ENCODE measurements at regions not wholly inside any gene's neighbourhood (a gene's known extent, or its start where the extent isn't known, plus 50 kb on each side); places are given as distances from the start of the nearest gene placed in this dataset.

DNA sequence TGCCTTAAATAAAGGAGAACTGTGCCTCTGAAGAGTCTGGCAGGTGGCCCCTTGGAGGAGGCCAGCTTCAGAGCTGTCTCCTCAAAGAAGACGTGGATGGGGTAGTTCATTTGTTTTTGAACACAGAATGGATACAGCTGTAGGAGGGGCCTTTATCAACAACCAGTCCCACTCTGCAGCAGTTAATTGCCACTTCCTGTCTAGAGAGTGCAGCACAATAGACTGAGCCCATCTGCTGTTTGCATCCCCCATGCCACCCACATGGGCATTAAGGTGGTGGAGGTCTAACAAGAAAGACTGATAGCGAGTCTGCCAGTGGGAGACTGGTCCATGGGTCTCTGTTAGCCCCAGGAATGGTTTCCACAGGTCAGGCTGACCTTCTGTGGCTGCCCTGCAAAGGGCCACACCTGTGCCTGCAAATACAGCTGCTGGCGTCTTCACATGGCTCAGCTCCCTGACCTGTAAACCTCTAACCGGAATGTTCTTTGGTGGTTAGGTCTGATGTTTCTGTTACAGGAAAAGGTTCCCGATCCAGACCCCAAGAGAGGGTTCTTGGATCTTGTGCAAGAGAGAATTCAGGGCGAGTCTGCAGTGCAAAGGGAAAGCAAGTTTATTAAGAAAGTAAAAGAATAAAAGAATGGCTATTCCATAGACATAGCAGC is 153.3 kb upstream of the ITGA6 start:
- Mint-ChIP-seq H3K27me3 (ENCODE audit: insufficient read depth, low read depth) (peaks cover 5% of the 10 kb centered on the region), H3K27ac (no peak overlapping the region), H3K4me1 (peaks cover 19% of the 10 kb centered on the region), H3K4me3 (no peak overlapping the region), H3K9me3 (peaks cover 21% of the 10 kb centered on the region), H3K36me3 (no peaks in the 10 kb centered on the region)
- H3K27me3 ChIP-seq: no peaks in the 10 kb centered on the region
- H3K9me3 ChIP-seq (ENCODE audit: low read depth): no peaks in the 10 kb centered on the region
- no peak overlapping the region for H3K4me3 ChIP-seq
- H4K20me1 ChIP-seq (ENCODE audit: low read depth): no peaks in the 10 kb centered on the region
- peaks cover 28% of the 10 kb centered on the region for H3K4me1 ChIP-seq
- H3K79me2 ChIP-seq (ENCODE audit: low read depth): no peaks in the 10 kb centered on the region
- no peak overlapping the region for H3K27ac ChIP-seq
- TF ChIP-seq, protein P1, sequence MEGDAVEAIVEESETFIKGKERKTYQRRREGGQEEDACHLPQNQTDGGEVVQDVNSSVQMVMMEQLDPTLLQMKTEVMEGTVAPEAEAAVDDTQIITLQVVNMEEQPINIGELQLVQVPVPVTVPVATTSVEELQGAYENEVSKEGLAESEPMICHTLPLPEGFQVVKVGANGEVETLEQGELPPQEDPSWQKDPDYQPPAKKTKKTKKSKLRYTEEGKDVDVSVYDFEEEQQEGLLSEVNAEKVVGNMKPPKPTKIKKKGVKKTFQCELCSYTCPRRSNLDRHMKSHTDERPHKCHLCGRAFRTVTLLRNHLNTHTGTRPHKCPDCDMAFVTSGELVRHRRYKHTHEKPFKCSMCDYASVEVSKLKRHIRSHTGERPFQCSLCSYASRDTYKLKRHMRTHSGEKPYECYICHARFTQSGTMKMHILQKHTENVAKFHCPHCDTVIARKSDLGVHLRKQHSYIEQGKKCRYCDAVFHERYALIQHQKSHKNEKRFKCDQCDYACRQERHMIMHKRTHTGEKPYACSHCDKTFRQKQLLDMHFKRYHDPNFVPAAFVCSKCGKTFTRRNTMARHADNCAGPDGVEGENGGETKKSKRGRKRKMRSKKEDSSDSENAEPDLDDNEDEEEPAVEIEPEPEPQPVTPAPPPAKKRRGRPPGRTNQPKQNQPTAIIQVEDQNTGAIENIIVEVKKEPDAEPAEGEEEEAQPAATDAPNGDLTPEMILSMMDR (IDR thresholded peaks at IDR 0.05): no peak
- TF ChIP-seq EZH2 (IDR thresholded peaks at IDR 0.05) (no peak), EZH2phosphoT487 (IDR thresholded peaks at IDR 0.05) (no peak)
- DNase-seq (ENCODE audit: low spot score): no peak
- H3K4me2 ChIP-seq: no peak overlapping the region
- no peaks in the 10 kb centered on the region for H3K36me3 ChIP-seq
- no peak overlapping the region for H3K9ac ChIP-seq
- H3F3A ChIP-seq (ENCODE audit: low read depth): no peaks in the 10 kb centered on the region
- no peak overlapping the region for H2AFZ ChIP-seq (replicated peaks)

DNA sequence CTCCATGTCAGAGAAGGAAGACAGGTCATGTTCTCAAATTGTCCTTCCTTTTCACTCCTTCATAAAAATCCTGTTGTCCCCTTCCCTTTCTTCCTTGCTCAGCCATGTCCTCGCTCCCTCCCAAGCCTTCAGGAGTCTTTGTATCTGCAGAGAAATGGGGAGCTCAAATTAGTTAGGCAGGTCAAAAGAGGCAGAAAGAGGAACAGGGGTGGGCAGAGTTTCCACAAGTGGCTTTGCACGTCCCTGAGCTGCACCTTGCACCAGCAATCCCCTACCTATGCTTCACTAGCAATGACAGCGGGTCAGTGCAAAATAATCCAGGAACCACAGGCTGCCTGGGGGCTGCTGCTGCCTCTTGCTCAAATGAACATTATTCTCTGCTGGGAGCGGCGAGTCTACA is 152.1 kb upstream of the ITGA6 start:
- Histone ChIP-seq H3K36me3 (no peaks in the 10 kb centered on the region), H3K9ac (no peak overlapping the region), H3K4me1 (peaks cover 21% of the 10 kb centered on the region), H3K4me3 (no peak overlapping the region), H3K4me2 (no peak overlapping the region), H3F3A (ENCODE audit: low read depth) (no peaks in the 10 kb centered on the region), H3K79me2 (ENCODE audit: low read depth) (no peaks in the 10 kb centered on the region), H3K27ac (no peak overlapping the region), H3K9me3 (ENCODE audit: low read depth) (no peaks in the 10 kb centered on the region), H2AFZ (replicated peaks) (peak overlapping the region; percentile 55), H3K27me3 (no peaks in the 10 kb centered on the region), H4K20me1 (ENCODE audit: low read depth) (no peaks in the 10 kb centered on the region)
- Mint-ChIP-seq H3K27me3 (ENCODE audit: insufficient read depth, low read depth) (peaks cover 7% of the 10 kb centered on the region), H3K36me3 (no peaks in the 10 kb centered on the region), H3K4me1 (peaks cover 14% of the 10 kb centered on the region), H3K4me3 (no peak overlapping the region), H3K27ac (peak overlapping the region; percentile 34), H3K9me3 (peaks cover 21% of the 10 kb centered on the region)
- TF ChIP-seq EZH2phosphoT487 (IDR thresholded peaks at IDR 0.05) (no peak), EZH2 (IDR thresholded peaks at IDR 0.05) (no peak)
- TF ChIP-seq, protein P1 (IDR thresholded peaks at IDR 0.05): no peak
- DNase-seq (ENCODE audit: low spot score): no peak

DNA sequence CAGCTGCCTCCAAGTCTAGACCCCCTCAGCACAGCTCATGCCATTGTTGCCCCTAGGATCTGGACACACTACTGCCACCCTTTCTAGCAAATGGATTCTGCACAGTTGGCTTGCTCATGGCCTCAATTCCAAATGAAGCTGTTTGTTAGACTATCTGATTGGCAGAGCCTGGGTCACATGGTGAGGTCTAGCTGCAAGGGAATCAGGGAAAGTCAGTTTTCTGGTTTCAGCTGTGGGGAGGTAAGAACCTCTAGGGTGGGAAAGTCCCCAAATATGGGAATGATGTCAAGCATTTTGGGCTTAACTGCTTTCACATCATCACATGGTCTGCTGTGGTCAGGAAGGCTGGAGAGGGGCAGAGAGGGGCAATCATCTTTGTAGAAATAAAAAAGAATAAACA is 150.4 kb upstream of the ITGA6 start:
- peaks cover 17% of the 10 kb centered on the region for H3K9me3 Mint-ChIP-seq
- no peaks in the 10 kb centered on the region for H3K79me2 ChIP-seq (ENCODE audit: low read depth)

More for the DNA sequence above, 150.4 kb upstream of the ITGA6 start:
- no peak overlapping the region for H3K27ac Mint-ChIP-seq
- TF ChIP-seq EZH2 (IDR thresholded peaks at IDR 0.05): no peak
- TF ChIP-seq, protein P1 (IDR thresholded peaks at IDR 0.05): no peak
- no peak for TF ChIP-seq EZH2phosphoT487 (IDR thresholded peaks at IDR 0.05)
- Histone ChIP-seq H2AFZ (replicated peaks) (no peak overlapping the region), H3F3A (ENCODE audit: low read depth) (no peaks in the 10 kb centered on the region), H3K4me2 (no peak overlapping the region), H3K36me3 (no peaks in the 10 kb centered on the region), H3K9me3 (ENCODE audit: low read depth) (no peaks in the 10 kb centered on the region), H3K4me3 (no peak overlapping the region), H3K4me1 (peaks cover 14% of the 10 kb centered on the region), H3K27ac (no peak overlapping the region), H3K27me3 (no peaks in the 10 kb centered on the region), H3K9ac (no peak overlapping the region), H4K20me1 (ENCODE audit: low read depth) (no peaks in the 10 kb centered on the region)
- H3K4me3 Mint-ChIP-seq: no peak overlapping the region
- H3K4me1 Mint-ChIP-seq: peaks cover 7% of the 10 kb centered on the region
- H3K36me3 Mint-ChIP-seq: no peaks in the 10 kb centered on the region
- no peak for DNase-seq (ENCODE audit: low spot score)
- H3K27me3 Mint-ChIP-seq (ENCODE audit: insufficient read depth, low read depth): peaks cover 7% of the 10 kb centered on the region

Data from neural progenitor cell (in vitro differentiated cells).